Body of pancreas (tissue), 4 donors: ENCODE measurements at regions not wholly inside any gene's neighbourhood (a gene's known extent, or its start where the extent isn't known, plus 50 kb on each side); places are given as distances from the start of the nearest gene placed in this dataset.

Source experiments
- POLR2A ChIP-seq, 3 donors: fragments of 450-650 bp; IDR thresholded peaks; one replicate each; pipeline ENCODE4 v1.6.1; 2016; ENCODE audit warnings: antibody characterized with exemption in 3 of 3, mild to moderate bottlenecking in 2 of 3
- TF ChIP-seq, protein P1 (sequence below), 7 experiments: fragments of 450-650 bp in 4 of 7; fragments of 200-600 bp in 3 of 7; sonication (generic) in 3 of 7; IDR thresholded peaks; one replicate each; pipeline ENCODE4 v1.5.1; 2016 to 2019; ENCODE audit warnings: antibody characterized with exemption in 7 of 7

DNA sequence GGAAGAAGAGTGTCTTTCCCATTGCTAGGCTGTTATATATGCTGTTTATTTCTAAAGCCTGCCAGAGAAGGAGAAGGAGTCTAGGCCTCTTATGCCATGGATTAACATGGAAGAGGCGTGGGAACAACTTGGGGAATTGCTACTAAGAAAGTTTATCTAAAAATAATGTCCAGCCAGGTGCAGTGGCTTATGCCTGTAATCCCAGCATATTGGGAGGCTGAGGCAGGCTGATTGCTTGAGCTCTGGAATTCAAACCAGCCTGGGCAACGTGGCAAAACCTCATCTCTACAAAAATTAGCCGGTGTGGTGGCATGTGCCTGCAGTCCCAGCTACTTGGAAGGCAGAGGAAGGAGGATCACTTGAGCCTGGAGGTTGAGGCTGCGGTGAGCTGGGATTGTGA lies 51.7 kb upstream of the ARPP19 start:
- TF ChIP-seq, protein P1, sequence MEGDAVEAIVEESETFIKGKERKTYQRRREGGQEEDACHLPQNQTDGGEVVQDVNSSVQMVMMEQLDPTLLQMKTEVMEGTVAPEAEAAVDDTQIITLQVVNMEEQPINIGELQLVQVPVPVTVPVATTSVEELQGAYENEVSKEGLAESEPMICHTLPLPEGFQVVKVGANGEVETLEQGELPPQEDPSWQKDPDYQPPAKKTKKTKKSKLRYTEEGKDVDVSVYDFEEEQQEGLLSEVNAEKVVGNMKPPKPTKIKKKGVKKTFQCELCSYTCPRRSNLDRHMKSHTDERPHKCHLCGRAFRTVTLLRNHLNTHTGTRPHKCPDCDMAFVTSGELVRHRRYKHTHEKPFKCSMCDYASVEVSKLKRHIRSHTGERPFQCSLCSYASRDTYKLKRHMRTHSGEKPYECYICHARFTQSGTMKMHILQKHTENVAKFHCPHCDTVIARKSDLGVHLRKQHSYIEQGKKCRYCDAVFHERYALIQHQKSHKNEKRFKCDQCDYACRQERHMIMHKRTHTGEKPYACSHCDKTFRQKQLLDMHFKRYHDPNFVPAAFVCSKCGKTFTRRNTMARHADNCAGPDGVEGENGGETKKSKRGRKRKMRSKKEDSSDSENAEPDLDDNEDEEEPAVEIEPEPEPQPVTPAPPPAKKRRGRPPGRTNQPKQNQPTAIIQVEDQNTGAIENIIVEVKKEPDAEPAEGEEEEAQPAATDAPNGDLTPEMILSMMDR (IDR thresholded peaks at IDR 0.05) = no peak
- TF ChIP-seq POLR2A (IDR thresholded peaks at IDR 0.05) = no peak
